HFFc6 (cell line): ENCODE measurements at regions not wholly inside any gene's neighbourhood (a gene's known extent, or its start where the extent isn't known, plus 50 kb on each side); places are given as distances from the start of the nearest gene placed in this dataset.

Experiments
- DNase-seq: peaks from one replicate; pipeline ENCODE4 v3.0.0-alpha.2; 2018
- H3K27ac Mint-ChIP-seq: 2 replicates; pipeline ENCODE4 v1.8.0; 2020; ENCODE audit warnings: mild to moderate bottlenecking, mixed read lengths
- H3K27me3 Mint-ChIP-seq: 2 replicates; pipeline ENCODE4 v1.8.0; 2021; ENCODE audit warnings: mild to moderate bottlenecking, moderate library complexity, mixed read lengths; ENCODE audit not compliant: insufficient read depth
- H3K36me3 Mint-ChIP-seq: 2 replicates; pipeline ENCODE4 v1.8.0; 2021; ENCODE audit warnings: low read depth, mixed read lengths
- H3K4me1 Mint-ChIP-seq: 2 replicates; pipeline ENCODE4 v1.8.0; 2020; ENCODE audit warnings: low read depth, mixed read lengths
- H3K4me3 Mint-ChIP-seq: 2 replicates; pipeline ENCODE4 v1.8.0; 2020; ENCODE audit warnings: mild to moderate bottlenecking, moderate library complexity, mixed read lengths
- H3K9me3 Mint-ChIP-seq: 2 replicates; pipeline ENCODE4 v1.8.0; 2020; ENCODE audit warnings: mild to moderate bottlenecking, mixed read lengths
- CTCF ChIP-seq: fragments of 200-600 bp; sonication (generic); IDR thresholded peaks from 2 replicates; pipeline ENCODE4 v1.5.0; 2021; ENCODE audit warnings: antibody characterized with exemption, mild to moderate bottlenecking

GRCh38 chr2:219727771-219728429 is 100.5 kb downstream of the SLC4A3 start:
- DNase-seq: no peak
- no peak overlapping the region for H3K27ac Mint-ChIP-seq

GRCh38 chr2:219728991-219729487 is 101.6 kb downstream of the SLC4A3 start:
- Mint-ChIP-seq H3K27ac (no peak overlapping the region), H3K4me1 (peaks cover 34% of the 10 kb centered on the region), H3K4me3 (no peak overlapping the region), H3K9me3 (no peaks in the 10 kb centered on the region), H3K36me3 (no peaks in the 10 kb centered on the region), H3K27me3 (peaks cover 4% of the 10 kb centered on the region)
- DNase-seq: no peak
- TF ChIP-seq CTCF: no peak

More at GRCh38 chr2:219727771-219728429, 100.5 kb downstream of the SLC4A3 start:
- TF ChIP-seq CTCF: no peak
- peaks cover 24% of the 10 kb centered on the region for H3K4me1 Mint-ChIP-seq
- no peak overlapping the region for H3K4me3 Mint-ChIP-seq
- H3K9me3 Mint-ChIP-seq: no peaks in the 10 kb centered on the region
- H3K36me3 Mint-ChIP-seq: no peaks in the 10 kb centered on the region
- H3K27me3 Mint-ChIP-seq: peaks cover 4% of the 10 kb centered on the region

GRCh38 chr2:219731173-219731572 is 103.7 kb downstream of the SLC4A3 start:
- no peaks in the 10 kb centered on the region for H3K36me3 Mint-ChIP-seq
- no peak for TF ChIP-seq CTCF
- DNase-seq: no peak
- H3K4me3 Mint-ChIP-seq: no peak overlapping the region
- no peaks in the 10 kb centered on the region for H3K9me3 Mint-ChIP-seq
- no peak overlapping the region for H3K27ac Mint-ChIP-seq
- H3K27me3 Mint-ChIP-seq: peaks cover 4% of the 10 kb centered on the region
- H3K4me1 Mint-ChIP-seq: peaks cover 27% of the 10 kb centered on the region

GRCh38 chr2:219733106-219733505 is 105.7 kb downstream of the SLC4A3 start:
- no peak overlapping the region for H3K4me3 Mint-ChIP-seq
- no peaks in the 10 kb centered on the region for H3K36me3 Mint-ChIP-seq
- H3K4me1 Mint-ChIP-seq: peaks cover 30% of the 10 kb centered on the region
- H3K9me3 Mint-ChIP-seq: no peaks in the 10 kb centered on the region
- H3K27me3 Mint-ChIP-seq: peaks cover 3% of the 10 kb centered on the region
- DNase-seq: no peak
- H3K27ac Mint-ChIP-seq: no peak overlapping the region
- TF ChIP-seq CTCF: no peak

- H3K4me1 Mint-ChIP-seq: peaks cover 30% of the 10 kb centered on the region
- no peak overlapping the region for H3K27ac Mint-ChIP-seq
- no peaks in the 10 kb centered on the region for H3K9me3 Mint-ChIP-seq
- H3K36me3 Mint-ChIP-seq: no peaks in the 10 kb centered on the region
- H3K4me3 Mint-ChIP-seq: no peak overlapping the region
- TF ChIP-seq CTCF: no peak
- peaks cover 3% of the 10 kb centered on the region for H3K27me3 Mint-ChIP-seq
- no peak for DNase-seq
These were observed 106.3 kb downstream of the SLC4A3 start for GRCh38 chr2:219733746-219734145.
